Liver (tissue), 8 donors: ENCODE measurements at regions not wholly inside any gene's neighbourhood (a gene's known extent, or its start where the extent isn't known, plus 50 kb on each side); places are given as distances from the start of the nearest gene placed in this dataset.

Experiments used
- DNase-seq: peaks from one replicate; pipeline ENCODE4 v3.0.0-alpha.2; 2017; ENCODE audit warnings: low spot score
- H3K27ac ChIP-seq, 2 donors: one replicate each; pipeline ENCODE4 v1.7.0; 2013; ENCODE audit warnings: inconsistent platforms in 2 of 2, low read length in 2 of 2, control low read depth in 1 of 2, low read depth in 1 of 2, mild to moderate bottlenecking in 1 of 2
- H3K27me3 ChIP-seq, 4 donors: one replicate each; pipeline versions ENCODE4 v1.6.1 to v1.7.0; 2013; ENCODE audit warnings: low read length in 3 of 4, inconsistent platforms in 1 of 4, mild to moderate bottlenecking in 1 of 4, moderate library complexity in 1 of 4; ENCODE audit not compliant: control insufficient read depth in 4 of 4, insufficient read depth in 4 of 4
- H3K36me3 ChIP-seq, 4 donors: one replicate each; pipeline versions ENCODE4 v1.6.1 to v1.7.0; 2013; ENCODE audit warnings: low read length in 3 of 4, mild to moderate bottlenecking in 3 of 4, low read depth in 1 of 4, moderate library complexity in 1 of 4; ENCODE audit not compliant: control insufficient read depth in 4 of 4, insufficient read depth in 3 of 4
- H3K4me1 ChIP-seq, 4 donors: one replicate each; pipeline versions ENCODE4 v1.6.1 to v1.7.0; 2013; ENCODE audit warnings: low read length in 3 of 4, mild to moderate bottlenecking in 3 of 4, moderate library complexity in 1 of 4; ENCODE audit not compliant: control insufficient read depth in 4 of 4, insufficient read depth in 4 of 4
- H3K4me3 ChIP-seq, 3 donors: one replicate each; pipeline versions ENCODE4 v1.6.1 to v1.7.0; 2013; ENCODE audit warnings: low read length in 3 of 3, control low read depth in 1 of 3, low read depth in 1 of 3, mild to moderate bottlenecking in 1 of 3
- H3K9ac ChIP-seq, 2 donors: one replicate each; pipeline ENCODE4 v1.7.0; 2013; ENCODE audit warnings: low read length in 2 of 2, mild to moderate bottlenecking in 2 of 2, moderate library complexity in 2 of 2, control low read depth in 1 of 2, low read depth in 1 of 2
- H3K9me3 ChIP-seq, 4 donors: one replicate each; pipeline versions ENCODE4 v1.6.1 to v1.7.0; 2013; ENCODE audit warnings: low read length in 3 of 4; ENCODE audit not compliant: control insufficient read depth in 4 of 4
- CTCF ChIP-seq: fragments of 150-350 bp; IDR thresholded peaks from 2 replicates; pipeline ENCODE4 v1.5.1; 2017; ENCODE audit warnings: improper control_type of control experiment, low read depth, low read length; ENCODE audit not compliant: missing input control
- EGR1 ChIP-seq, 2 donors: IDR thresholded peaks; 2 replicates each; pipeline ENCODE4 v1.6.1; 2016 to 2018; ENCODE audit warnings: antibody characterized with exemption in 2 of 2, low read depth in 2 of 2
- FOXA1 ChIP-seq: IDR thresholded peaks from 2 replicates; pipeline ENCODE4 v1.6.1; 2016; ENCODE audit warnings: antibody characterized with exemption
- FOXA2 ChIP-seq: IDR thresholded peaks from 2 replicates; pipeline ENCODE4 v1.6.1; 2016; ENCODE audit warnings: antibody characterized with exemption
- HNF4G ChIP-seq: IDR thresholded peaks from 2 replicates; pipeline ENCODE4 v1.6.1; 2016; ENCODE audit warnings: antibody characterized with exemption
- MAX ChIP-seq: IDR thresholded peaks from 2 replicates; pipeline ENCODE4 v1.6.1; 2016; ENCODE audit warnings: antibody characterized with exemption
- NR2F2 ChIP-seq: IDR thresholded peaks from 2 replicates; pipeline ENCODE4 v1.6.1; 2016; ENCODE audit warnings: antibody characterized with exemption
- REST ChIP-seq: IDR thresholded peaks from 2 replicates; pipeline ENCODE4 v1.6.1; 2016; ENCODE audit warnings: antibody characterized with exemption, mild to moderate bottlenecking
- TAF1 ChIP-seq: conservative IDR thresholded peaks from 2 replicates; pipeline ENCODE4 v1.6.1; 2016; ENCODE audit warnings: antibody characterized with exemption, mild to moderate bottlenecking
- YY1 ChIP-seq: IDR thresholded peaks from 2 replicates; pipeline ENCODE4 v1.6.1; 2016; ENCODE audit warnings: antibody characterized with exemption, mild to moderate bottlenecking
- ZBTB33 ChIP-seq: IDR thresholded peaks from 2 replicates; pipeline ENCODE4 v1.6.1; 2016; ENCODE audit warnings: antibody characterized with exemption
- WGBS: extraction: QIAGEN DNeasy Blood & Tissue Kit; methylation state at CpG from one replicate; pipeline ENCODE4 v1.1.7; 2013; 5-methylcytosine and 5-hydroxymethylcytosine counted together
- donor health status: healthy.
- donor health status: healthy.
- donor health status: healthy.
- donor health status: healthy.
- donor health status: healthy.

GRCh38 chr14:94885481-94886155, 115.7 kb upstream of the GSC start:
- H3K9ac ChIP-seq = no peak overlapping the region
- 67% methylated on average over 5 of the region's 5 CpGs for WGBS
- H3K36me3 ChIP-seq = no peaks in the 10 kb centered on the region
- no peaks in the 10 kb centered on the region for H3K9me3 ChIP-seq
- H3K4me1 ChIP-seq = no peaks in the 10 kb centered on the region
- no peak overlapping the region for H3K4me3 ChIP-seq
- H3K27me3 ChIP-seq = no peaks in the 10 kb centered on the region
- DNase-seq = no peak
- no peak overlapping the region for H3K27ac ChIP-seq
- TF ChIP-seq NR2F2 (no peak), EGR1 (IDR thresholded peaks at IDR 0.05; ENCODE audit: low read depth in 2 of 2) (no peak), TAF1 (no peak), CTCF (no peak), FOXA2 (no peak)

GRCh38 chr14:94884616-94885230, 114.8 kb upstream of the GSC start:
- Histone ChIP-seq H3K9ac (no peak overlapping the region), H3K27me3 (no peaks in the 10 kb centered on the region), H3K9me3 (no peaks in the 10 kb centered on the region), H3K27ac (no peak overlapping the region), H3K4me1 (no peaks in the 10 kb centered on the region), H3K36me3 (no peaks in the 10 kb centered on the region), H3K4me3 (no peak overlapping the region)
- no peak for TF ChIP-seq REST
- no peak for TF ChIP-seq YY1
- TF ChIP-seq FOXA2 = no peak
- TF ChIP-seq TAF1 = no peak
- TF ChIP-seq FOXA1 = no peak
- no peak for TF ChIP-seq NR2F2
- DNase-seq = no peak
- 72% methylated on average over 19 of the region's 19 CpGs for WGBS

GRCh38 chr14:94882401-94882800, 112.5 kb upstream of the GSC start:
- TF ChIP-seq MAX (no peak), ZBTB33 (no peak), HNF4G (no peak), CTCF (no peak)
- 81% methylated on average over 3 of the region's 3 CpGs for WGBS
- no peak overlapping the region for H3K4me3 ChIP-seq
- DNase-seq = no peak
- H3K9me3 ChIP-seq = no peaks in the 10 kb centered on the region
- H3K27ac ChIP-seq = no peak overlapping the region
- no peak overlapping the region for H3K9ac ChIP-seq
- no peaks in the 10 kb centered on the region for H3K4me1 ChIP-seq
- H3K36me3 ChIP-seq = no peaks in the 10 kb centered on the region
- peaks cover 0 to 3% (median 0%) of the 10 kb centered on the region in 4 donors for H3K27me3 ChIP-seq
